Fibroblast of skin of scalp (primary cell): ENCODE measurements at regions not wholly inside any gene's neighbourhood (a gene's known extent, or its start where the extent isn't known, plus 50 kb on each side); places are given as distances from the start of the nearest gene placed in this dataset.

Source experiments
- DNase-seq: peaks from one replicate; pipeline ENCODE4 v3.0.0-alpha.2; 2013

GRCh38 chr9:24616863-24617262 lies 71.2 kb upstream of the IZUMO3 start:
- no peak for DNase-seq

DNA sequence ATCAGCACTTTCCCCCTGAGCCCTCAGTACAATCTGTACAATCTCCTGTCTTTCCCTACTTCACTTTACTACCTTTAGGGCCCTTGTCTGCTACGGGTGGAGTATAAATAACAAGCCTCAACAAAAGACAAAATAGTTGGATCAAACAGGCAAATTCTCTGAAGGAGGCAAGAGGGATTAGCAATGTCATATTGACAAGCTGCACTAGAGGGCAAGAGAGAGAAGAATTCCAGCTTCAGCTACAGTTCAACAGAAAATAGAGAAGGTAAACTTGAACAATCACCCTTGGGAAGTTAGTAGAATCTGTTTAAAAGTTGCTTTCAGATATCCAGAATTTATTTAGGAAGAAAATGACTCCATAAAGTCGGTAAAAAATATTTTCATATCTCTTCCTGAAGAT lies 68.4 kb upstream of the IZUMO3 start:
- DNase-seq, result no peak

GRCh38 chr9:24608599-24608998 lies 62.9 kb upstream of the IZUMO3 start:
- DNase-seq, result no peak

DNA sequence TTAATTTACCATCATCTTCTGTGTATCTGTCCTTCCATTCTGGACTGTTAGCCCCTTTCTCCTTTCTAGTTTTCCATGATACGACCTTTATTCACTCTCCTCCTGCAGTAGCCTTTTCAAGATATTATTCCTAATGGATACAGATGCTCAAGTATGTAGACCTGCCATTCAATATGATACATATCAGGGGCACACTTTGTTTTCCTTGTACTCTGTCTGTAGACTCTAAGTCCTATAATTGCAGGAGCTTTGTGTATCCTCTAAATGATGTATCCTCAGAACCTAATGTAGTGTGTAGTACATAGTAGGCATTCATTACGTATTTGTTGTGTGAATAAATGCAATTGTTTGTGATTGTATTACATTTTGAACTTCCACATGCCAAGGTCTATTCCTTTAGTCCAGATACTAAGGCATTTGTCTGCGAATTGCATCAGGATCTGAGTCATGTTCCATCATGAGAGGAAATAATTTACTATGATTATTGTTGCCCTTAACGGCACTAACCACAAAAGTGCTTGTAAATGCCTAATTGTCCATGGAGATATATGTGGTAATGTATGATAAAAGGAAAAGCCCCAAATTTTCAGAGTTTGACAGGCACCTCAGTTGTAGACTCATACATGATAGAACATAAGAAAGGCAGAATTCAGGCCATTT lies 57.1 kb upstream of the IZUMO3 start:
- peak; percentile 34 for DNase-seq
